H1 (cell line): ENCODE measurements at regions not wholly inside any gene's neighbourhood (a gene's known extent, or its start where the extent isn't known, plus 50 kb on each side); places are given as distances from the start of the nearest gene placed in this dataset.
A peak's percentile ranks its signal among the peaks of the same experiment; 100 is the strongest.

Experiments
- CTCF ChIA-PET: fragments of 300-600 bp; sonication (Branson Sonifier 250); formaldehyde crosslinking; loops from one replicate; lab custom pipeline; 2021; ENCODE audit not compliant: partially characterized antibody; lab: Charles Lee
- POLR2A ChIA-PET: fragments of 300-600 bp; sonication (Branson Sonifier 250); formaldehyde crosslinking; loops from one replicate; lab custom pipeline; 2021; ENCODE audit warnings: inconsistent platforms; ENCODE audit not compliant: partially characterized antibody; lab: Charles Lee
- DNase-seq, 2 experiments: peaks; one replicate each; pipeline versions ENCODE4 v3.0.0 to v3.0.0-alpha.2; 2010 to 2022; ENCODE audit warnings: low spot score in 2 of 2, low read depth in 1 of 2, mixed read lengths in 1 of 2
- FAIRE-seq: peaks from 2 replicates; lab custom pipeline; 2011; peaks lifted over from hg19 to GRCh38; lab: Jason Lieb, UNC
- H2AFZ ChIP-seq: 2 replicates; pipeline ENCODE4 v1.8.1; 2012; ENCODE audit warnings: low read length, inconsistent platforms
- H2AK5ac ChIP-seq: 2 replicates; pipeline ENCODE4 v1.6.1; 2013; ENCODE audit warnings: low read depth, low read length
- H2BK120ac ChIP-seq: replicated peaks from 2 replicates; pipeline ENCODE3; 2013; ENCODE audit warnings: low read depth, low read length, inconsistent platforms
- H2BK12ac ChIP-seq: 2 replicates; pipeline ENCODE4 v1.6.1; 2013; ENCODE audit warnings: low read depth, low read length
- H2BK15ac ChIP-seq: 2 replicates; pipeline ENCODE4 v1.6.1; 2013; ENCODE audit warnings: low read length
- H2BK20ac ChIP-seq: 2 replicates; pipeline ENCODE4 v1.6.1; 2013; ENCODE audit warnings: low read length
- H2BK5ac ChIP-seq: 2 replicates; pipeline ENCODE4 v1.6.1; 2013; ENCODE audit warnings: low read depth, low read length
- H3K14ac ChIP-seq: 2 replicates; pipeline ENCODE4 v1.6.1; 2013; ENCODE audit warnings: inconsistent platforms; ENCODE audit not compliant: insufficient read length
- H3K18ac ChIP-seq: 2 replicates; pipeline ENCODE4 v1.6.1; 2013; ENCODE audit warnings: low read length; ENCODE audit errors: extremely low read depth
- H3K23ac ChIP-seq: 2 replicates; pipeline ENCODE4 v1.6.1; 2013; ENCODE audit warnings: inconsistent platforms; ENCODE audit not compliant: insufficient read length
- H3K23me2 ChIP-seq: 2 replicates; pipeline ENCODE4 v1.6.1; 2013; ENCODE audit warnings: low read depth, low read length
- H3K27ac ChIP-seq: 2 replicates; pipeline ENCODE4 v1.6.1; 2011; ENCODE audit warnings: low read depth, low read length, inconsistent platforms
- H3K27me3 ChIP-seq, 4 experiments: replicated peaks in 1 of 4; 1 replicate in 1 of 4; 2 replicates in 3 of 4; pipeline versions ENCODE4 v1.6.1 to v1.8.1; 2011 to 2013; ENCODE audit warnings: low read length in 3 of 4, mild to moderate bottlenecking in 3 of 4, inconsistent platforms in 2 of 4, mixed read lengths in 2 of 4, moderate library complexity in 1 of 4; ENCODE audit not compliant: control insufficient read depth in 3 of 4, insufficient read depth in 3 of 4; ENCODE audit errors: extremely low read depth in 1 of 4
- H3K36me3 ChIP-seq, 4 experiments: 2 replicates each; pipeline versions ENCODE4 v1.6.1 to v1.8.1; 2011 to 2013; ENCODE audit warnings: mild to moderate bottlenecking in 4 of 4, low read length in 3 of 4, moderate library complexity in 2 of 4, control low read depth in 1 of 4, inconsistent platforms in 1 of 4; ENCODE audit not compliant: insufficient read depth in 4 of 4, control insufficient read depth in 2 of 4
- H3K4ac ChIP-seq: replicated peaks from 2 replicates; pipeline ENCODE3; 2013; ENCODE audit warnings: low read length, low read depth, mixed read lengths, inconsistent platforms; ENCODE audit not compliant: insufficient read length
- H3K4me1 ChIP-seq, 4 experiments: replicated peaks in 1 of 4; 1 replicate in 1 of 4; 2 replicates in 3 of 4; pipeline versions ENCODE4 v1.6.1 to v1.8.1; 2011 to 2013; ENCODE audit warnings: low read length in 3 of 4, inconsistent platforms in 2 of 4, mixed read lengths in 1 of 4; ENCODE audit not compliant: insufficient read depth in 4 of 4, control insufficient read depth in 3 of 4
- H3K4me2 ChIP-seq, 2 experiments: 2 replicates each; pipeline versions ENCODE4 v1.6.1 to v1.8.1; 2011 to 2013; ENCODE audit warnings: low read depth in 2 of 2, low read length in 2 of 2, control low read depth in 1 of 2, inconsistent platforms in 1 of 2, mild to moderate bottlenecking in 1 of 2; ENCODE audit not compliant: insufficient read depth in 1 of 2
- H3K4me3 ChIP-seq, 4 experiments: fragments of 200-600, 300-600 bp in 1 of 4; sonication (generic), shearing (Covaris generic), sonication (Bioruptor Twin) in 1 of 4; 2 replicates each; pipeline versions ENCODE4 v1.5.1 to v1.8.1; 2011 to 2016; ENCODE audit warnings: low read length in 4 of 4, low read depth in 3 of 4, control low read depth in 2 of 4, inconsistent platforms in 2 of 4, mild to moderate bottlenecking in 2 of 4, mixed read lengths in 1 of 4, moderate library complexity in 1 of 4; ENCODE audit not compliant: insufficient read depth in 2 of 4; ENCODE audit errors: extremely low read depth in 1 of 4
- H3K56ac ChIP-seq: replicated peaks from 2 replicates; pipeline ENCODE3; 2013; ENCODE audit warnings: low read depth, mild to moderate bottlenecking, mixed read lengths, low read length, inconsistent platforms; ENCODE audit not compliant: insufficient read length
- H3K79me1 ChIP-seq: 2 replicates; pipeline ENCODE4 v1.6.1; 2013; ENCODE audit warnings: low read depth, low read length, control low read depth
- H3K79me2 ChIP-seq, 2 experiments: 2 replicates each; pipeline versions ENCODE4 v1.6.1 to v1.8.1; 2012 to 2013; ENCODE audit warnings: low read length in 2 of 2, mild to moderate bottlenecking in 2 of 2, inconsistent platforms in 1 of 2; ENCODE audit not compliant: insufficient read depth in 2 of 2, control insufficient read depth in 1 of 2
- H3K9ac ChIP-seq, 4 experiments: replicated peaks in 1 of 4; 1 replicate in 1 of 4; 2 replicates in 3 of 4; pipeline versions ENCODE4 v1.6.1 to v1.8.1; 2011 to 2013; ENCODE audit warnings: low read depth in 3 of 4, low read length in 3 of 4, control low read depth in 2 of 4, mild to moderate bottlenecking in 2 of 4, moderate library complexity in 2 of 4, inconsistent platforms in 1 of 4; ENCODE audit errors: extremely low read depth in 1 of 4
- H3K9me3 ChIP-seq, 2 experiments: 2 replicates each; pipeline versions ENCODE4 v1.6.1 to v1.8.1; 2012 to 2013; ENCODE audit warnings: mild to moderate bottlenecking in 2 of 2, moderate library complexity in 2 of 2, control low read depth in 1 of 2, inconsistent platforms in 1 of 2, low read depth in 1 of 2, low read length in 1 of 2, mixed read lengths in 1 of 2; ENCODE audit not compliant: insufficient read depth in 2 of 2
- H4K20me1 ChIP-seq, 2 experiments: replicated peaks in 1 of 2; 2 replicates each; pipeline versions ENCODE3 to v1.8.1; 2011 to 2013; ENCODE audit warnings: inconsistent platforms in 2 of 2, low read length in 2 of 2, mild to moderate bottlenecking in 1 of 2; ENCODE audit not compliant: insufficient read depth in 2 of 2, control insufficient read depth in 1 of 2
- H4K5ac ChIP-seq: 2 replicates; pipeline ENCODE4 v1.6.1; 2013; ENCODE audit warnings: low read length, low read depth, mixed read lengths, inconsistent platforms; ENCODE audit not compliant: insufficient read length
- H4K8ac ChIP-seq: 2 replicates; pipeline ENCODE4 v1.8.0; 2013; ENCODE audit warnings: mild to moderate bottlenecking, moderate library complexity, low read length, inconsistent platforms; ENCODE audit not compliant: insufficient read depth; ENCODE audit errors: extremely low read depth
- H4K91ac ChIP-seq: replicated peaks from 2 replicates; pipeline ENCODE3; 2013; ENCODE audit warnings: low read length, mixed read lengths, inconsistent platforms; ENCODE audit not compliant: insufficient read length
- ATF2 ChIP-seq: IDR thresholded peaks from 2 replicates; pipeline ENCODE4 v1.6.1; 2012; ENCODE audit warnings: low read length, inconsistent platforms
- ATF3 ChIP-seq: IDR thresholded peaks from 2 replicates; pipeline ENCODE4 v1.6.1; 2011; ENCODE audit warnings: low read depth, mild to moderate bottlenecking, low read length; ENCODE audit not compliant: insufficient read depth
- CHD1 ChIP-seq: IDR thresholded peaks from 2 replicates; pipeline ENCODE4 v1.6.1; 2012; ENCODE audit warnings: low read depth, low read length, improper control_type of control experiment
- EGR1 ChIP-seq: IDR thresholded peaks from 2 replicates; pipeline ENCODE4 v1.6.1; 2011; ENCODE audit warnings: low read depth, low read length, borderline replicate concordance
- JUN ChIP-seq: IDR thresholded peaks from 2 replicates; pipeline ENCODE4 v1.6.1; 2011; ENCODE audit warnings: low read depth, mild to moderate bottlenecking, improper control_type of control experiment, low read length
- JUND ChIP-seq: IDR thresholded peaks from 2 replicates; pipeline ENCODE4 v1.6.1; 2011; ENCODE audit warnings: mild to moderate bottlenecking, improper control_type of control experiment, low read length
- MAFK ChIP-seq: IDR thresholded peaks from 2 replicates; pipeline ENCODE4 v1.6.1; 2012; ENCODE audit warnings: low read depth, mild to moderate bottlenecking, improper control_type of control experiment, low read length
- RAD21 ChIP-seq, 2 experiments: IDR thresholded peaks in 1 of 2; conservative IDR thresholded peaks in 1 of 2; 2 replicates each; pipeline ENCODE4 v1.6.1; 2011; ENCODE audit warnings: low read depth in 2 of 2, low read length in 2 of 2, improper control_type of control experiment in 1 of 2, inconsistent platforms in 1 of 2, mild to moderate bottlenecking in 1 of 2, moderate library complexity in 1 of 2
- RFX5 ChIP-seq: IDR thresholded peaks from 2 replicates; pipeline ENCODE4 v1.6.1; 2011; ENCODE audit warnings: low read depth, low read length, improper control_type of control experiment, borderline replicate concordance
- SUZ12 ChIP-seq: fragments of 200-600 bp; sonication (generic); IDR thresholded peaks from 2 replicates; pipeline ENCODE4 v1.6.1; 2012; ENCODE audit warnings: mild to moderate bottlenecking, inconsistent platforms, low read length, moderate library complexity, mixed read lengths
- TAF1 ChIP-seq: IDR thresholded peaks from 2 replicates; pipeline ENCODE4 v1.6.1; 2011; ENCODE audit warnings: mild to moderate bottlenecking, low read depth, low read length
- TEAD4 ChIP-seq: IDR thresholded peaks from 2 replicates; pipeline ENCODE4 v1.6.1; 2012; ENCODE audit warnings: low read depth, low read length, inconsistent platforms, mixed read lengths
- WGBS, 2 experiments: shearing (Covaris generic) in 1 of 2; methylation state at CpG; one replicate each; pipeline versions ENCODE4 v1.1.6 to v1.1.7; 2013 to 2015; ENCODE audit warnings: low lambda C conversion rate in 2 of 2, mixed read lengths in 2 of 2, inconsistent platforms in 1 of 2, low coverage in 1 of 2, missing lambda C conversion rate in 1 of 2; ENCODE audit not compliant: insufficient replicate concordance in 2 of 2, insufficient coverage in 1 of 2, insufficient read length in 1 of 2; ENCODE audit errors: extremely low coverage in 1 of 2, missing lambda C conversion rate in 1 of 2; 5-methylcytosine and 5-hydroxymethylcytosine counted together

- DNase-seq (no peak), FAIRE-seq (no peak)
- ChIA-PET CTCF (interaction anchor here (0.6 kb wide), 1 partner anchor 13 kb away, joined by 4 read pairs; no protein-coding TSS in a partner anchor), POLR2A (no interaction called here)
- Histone ChIP-seq H4K5ac (no peak overlapping the region), H3K9me3 (no peaks in the 10 kb centered on the region), H2AK5ac (no peak overlapping the region), H3K14ac (no peak overlapping the region), H3K4me3 (no peak overlapping the region), H2BK12ac (no peak overlapping the region), H3K9ac (no peak overlapping the region), H3K4me1 (no peaks in the 10 kb centered on the region), H4K20me1 (no peaks in the 10 kb centered on the region), H2BK5ac (no peak overlapping the region), H3K36me3 (no peaks in the 10 kb centered on the region), H4K8ac (no peak overlapping the region), H2BK20ac (no peak overlapping the region), H4K91ac (peak overlapping the region; percentile 13), H3K18ac (no peak overlapping the region), H3K4me2 (no peak overlapping the region), H3K56ac (no peak overlapping the region), H3K27ac (no peak overlapping the region), H3K79me2 (no peaks in the 10 kb centered on the region), H3K79me1 (no peaks in the 10 kb centered on the region), H3K23ac (no peak overlapping the region), H2BK15ac (no peak overlapping the region), H2BK120ac (no peak overlapping the region), H2AFZ (no peak overlapping the region), H3K4ac (no peak overlapping the region), H3K27me3 (no peaks in the 10 kb centered on the region), H3K23me2 (no peaks in the 10 kb centered on the region)
- WGBS, 2 experiments, result 92% methylated on average over 13 of the region's 15 CpGs; no CpG with 5 or more reads in 1 of the 2 experiments
- no peak for TF ChIP-seq ATF2
- TF ChIP-seq JUND, result no peak
- TF ChIP-seq TEAD4, result no peak
- no peak for TF ChIP-seq SUZ12
- no peak for TF ChIP-seq ATF3
- TF ChIP-seq RFX5, result no peak
- TF ChIP-seq TAF1, result no peak
- TF ChIP-seq MAFK, result no peak
- no peak for TF ChIP-seq CHD1
- no peak for TF ChIP-seq EGR1
- TF ChIP-seq RAD21 (IDR thresholded peaks at IDR 0.05 in 1 of 2, conservative IDR thresholded peaks at IDR 0.05 in 1 of 2; ENCODE audit: low read depth in 2 of 2, low read length in 2 of 2), result no peak
- TF ChIP-seq JUN, result no peak
These were observed 256.7 kb downstream of the CLIC5 start for GRCh38 chr6:45758787-45759471.
